Naive thymus-derived CD4-positive, alpha-beta T cell (primary cell): ENCODE measurements at regions not wholly inside any gene's neighbourhood (a gene's known extent, or its start where the extent isn't known, plus 50 kb on each side); places are given as distances from the start of the nearest gene placed in this dataset.
"Not testable (repeated sequence)": the region's sequence is repeated elsewhere in the genome, so short reads cannot be mapped to it uniquely, and the experiment has no call there.

Experiments
- ATAC-seq: fragments of 150-1000 bp; cut with Tn5 transposase; 2 replicates; pipeline ENCODE4 v1.10.0; 2021; ENCODE audit warnings: mild to moderate bottlenecking, moderate library complexity
- CTCF ChIA-PET: fragments of 350-600 bp; sonication (Branson Sonifier 250); formaldehyde crosslinking; loops from one replicate; lab custom pipeline; 2021; ENCODE audit warnings: antibody characterized with exemption; lab: Charles Lee
- POLR2A ChIA-PET: fragments of 350-600 bp; sonication (Branson Sonifier 250); formaldehyde crosslinking; loops from one replicate; lab custom pipeline; 2021; ENCODE audit warnings: antibody characterized with exemption, inconsistent platforms; lab: Charles Lee
- DNase-seq, 9 donors: peaks; one replicate each; pipeline versions ENCODE4 v3.0.0 to v3.0.0-alpha.2; 2020 to 2022; ENCODE audit warnings: mixed read lengths in 1 of 9
- H3K27ac ChIP-seq: one replicate; pipeline ENCODE4 v1.7.0; 2013; ENCODE audit warnings: mild to moderate bottlenecking, low read depth, low read length, moderate library complexity
- H3K27me3 ChIP-seq, 2 donors: one replicate each; pipeline ENCODE4 v1.7.0; 2013; ENCODE audit warnings: low read length in 2 of 2, mild to moderate bottlenecking in 2 of 2, moderate library complexity in 2 of 2; ENCODE audit not compliant: control insufficient read depth in 2 of 2, insufficient read depth in 2 of 2
- H3K36me3 ChIP-seq, 3 experiments: 1 replicate in 2 of 3; 2 replicates in 1 of 3; pipeline ENCODE4 v1.7.0; 2013; ENCODE audit warnings: low read length in 3 of 3, mild to moderate bottlenecking in 3 of 3, moderate library complexity in 1 of 3; ENCODE audit not compliant: insufficient read depth in 3 of 3, control insufficient read depth in 2 of 3
- H3K4me1 ChIP-seq, 2 donors: one replicate each; pipeline ENCODE4 v1.7.0; 2013; ENCODE audit warnings: low read length in 2 of 2, mild to moderate bottlenecking in 2 of 2, moderate library complexity in 1 of 2; ENCODE audit not compliant: control insufficient read depth in 2 of 2, insufficient read depth in 2 of 2
- H3K4me3 ChIP-seq: 2 replicates; pipeline ENCODE4 v1.7.0; 2013; ENCODE audit warnings: mild to moderate bottlenecking, low read length
- H3K9me3 ChIP-seq, 3 experiments: 1 replicate in 2 of 3; 2 replicates in 1 of 3; pipeline ENCODE4 v1.7.0; 2013; ENCODE audit warnings: low read length in 3 of 3; ENCODE audit not compliant: control insufficient read depth in 2 of 3
- H3K27ac Mint-ChIP-seq, 9 donors: one replicate each; pipeline ENCODE4 v1.8.0; 2020 to 2022; ENCODE audit warnings: mixed read lengths in 9 of 9, mild to moderate bottlenecking in 8 of 9, moderate library complexity in 5 of 9, inconsistent platforms in 2 of 9
- H3K27me3 Mint-ChIP-seq, 5 donors: one replicate each; pipeline ENCODE4 v1.8.0; 2021 to 2022; ENCODE audit warnings: mixed read lengths in 5 of 5, mild to moderate bottlenecking in 1 of 5
- H3K36me3 Mint-ChIP-seq, 5 donors: one replicate each; pipeline ENCODE4 v1.8.0; 2020 to 2022; ENCODE audit warnings: mixed read lengths in 5 of 5, mild to moderate bottlenecking in 3 of 5, inconsistent platforms in 1 of 5
- H3K4me1 Mint-ChIP-seq, 7 donors: one replicate each; pipeline ENCODE4 v1.8.0; 2020 to 2022; ENCODE audit warnings: mixed read lengths in 7 of 7, mild to moderate bottlenecking in 3 of 7, inconsistent platforms in 1 of 7
- H3K4me3 Mint-ChIP-seq, 10 donors: one replicate each; pipeline ENCODE4 v1.8.0; 2020 to 2022; ENCODE audit warnings: mild to moderate bottlenecking in 10 of 10, mixed read lengths in 10 of 10, moderate library complexity in 6 of 10, inconsistent platforms in 2 of 10
- H3K9me3 Mint-ChIP-seq, 11 donors: one replicate each; pipeline ENCODE4 v1.8.0; 2020 to 2022; ENCODE audit warnings: mixed read lengths in 11 of 11, mild to moderate bottlenecking in 4 of 11, inconsistent platforms in 1 of 11, moderate library complexity in 1 of 11
- intact Hi-C, 2 donors: fragments of 100-400 bp; cut with micrococcal nuclease; formaldehyde crosslinking; loops; one replicate each; pipeline ENCODE4 v1.15.1; 2023

GRCh38 chr2:2451275-2451674, 120.2 kb upstream of the MYT1L start:
- ATAC-seq, H3K9me3 ChIP-seq, CTCF ChIA-PET, H3K4me3 ChIP-seq, H3K36me3 Mint-ChIP-seq, H3K9me3 Mint-ChIP-seq, DNase-seq, H3K4me3 Mint-ChIP-seq, H3K4me1 ChIP-seq, H3K36me3 ChIP-seq, intact Hi-C loops, H3K27ac Mint-ChIP-seq, H3K4me1 Mint-ChIP-seq, POLR2A ChIA-PET, H3K27ac ChIP-seq, H3K27me3 ChIP-seq: not testable (repeated sequence)
- H3K27me3 Mint-ChIP-seq, result peaks cover 0 to 25% (median 11%) of the 10 kb centered on the region in 5 donors

- Histone ChIP-seq H3K36me3 (no peaks in the 10 kb centered on the region), H3K9me3 (no peaks in the 10 kb centered on the region), H3K4me3 (no peak overlapping the region), H3K27me3 (no peaks in the 10 kb centered on the region), H3K27ac (no peak overlapping the region), H3K4me1 (no peaks in the 10 kb centered on the region)
- Mint-ChIP-seq H3K27ac (no peak overlapping the region), H3K9me3 (peaks cover 0 to 4% (median 0%) of the 10 kb centered on the region in 11 donors), H3K36me3 (no peaks in the 10 kb centered on the region), H3K4me3 (no peak overlapping the region), H3K4me1 (no peaks in the 10 kb centered on the region), H3K27me3 (peaks cover 0 to 27% (median 17%) of the 10 kb centered on the region in 5 donors)
- DNase-seq (no peak), ATAC-seq (no peak)
- ChIA-PET CTCF (no interaction called here), POLR2A (no interaction called here)
- intact Hi-C loops, result no loop called here
Measured at GRCh38 chr2:2448178-2448577, 117.1 kb upstream of the MYT1L start.

- Mint-ChIP-seq H3K4me1 (no peaks in the 10 kb centered on the region), H3K27ac (no peak overlapping the region), H3K9me3 (peaks cover 0 to 5% (median 0%) of the 10 kb centered on the region in 11 donors), H3K27me3 (peaks cover 0 to 34% (median 20%) of the 10 kb centered on the region in 5 donors), H3K36me3 (no peaks in the 10 kb centered on the region), H3K4me3 (no peak overlapping the region)
- no peak overlapping the region for H3K4me3 ChIP-seq
- ATAC-seq (no peak), DNase-seq (no peak)
- no peaks in the 10 kb centered on the region for H3K9me3 ChIP-seq
- ChIA-PET POLR2A (no interaction called here), CTCF (no interaction called here)
- H3K4me1 ChIP-seq, result no peaks in the 10 kb centered on the region
- intact Hi-C loops, result no loop called here
- H3K36me3 ChIP-seq, result no peaks in the 10 kb centered on the region
- H3K27ac ChIP-seq, result no peak overlapping the region
- H3K27me3 ChIP-seq, result no peaks in the 10 kb centered on the region
Measured at GRCh38 chr2:2422621-2423020, 91.5 kb upstream of the MYT1L start.

- peaks cover 0 to 2% (median 0%) of the 10 kb centered on the region in 11 donors for H3K9me3 Mint-ChIP-seq
Measured at GRCh38 chr2:2413525-2413924, 82.5 kb upstream of the MYT1L start.

GRCh38 chr2:2410987-2411386, 79.9 kb upstream of the MYT1L start:
- ChIA-PET POLR2A (no interaction called here), CTCF (no interaction called here)
- Mint-ChIP-seq H3K27me3 (peaks cover 0 to 8% (median 0%) of the 10 kb centered on the region in 5 donors), H3K4me1 (no peaks in the 10 kb centered on the region), H3K4me3 (no peak overlapping the region), H3K36me3 (no peaks in the 10 kb centered on the region), H3K9me3 (peaks cover 0 to 10% (median 2%) of the 10 kb centered on the region in 11 donors), H3K27ac (no peak overlapping the region)
- ATAC-seq (no peak), DNase-seq (no peak)
- no peak overlapping the region for H3K4me3 ChIP-seq
- intact Hi-C loops, result no loop called here
- H3K36me3 ChIP-seq, result no peaks in the 10 kb centered on the region
- no peak overlapping the region for H3K27ac ChIP-seq
- H3K9me3 ChIP-seq, result no peaks in the 10 kb centered on the region
- H3K27me3 ChIP-seq, result no peaks in the 10 kb centered on the region
- H3K4me1 ChIP-seq, result no peaks in the 10 kb centered on the region

More at GRCh38 chr2:2413525-2413924, 82.5 kb upstream of the MYT1L start:
- no peak overlapping the region for H3K4me3 Mint-ChIP-seq
- intact Hi-C loops, result no loop called here
- Histone ChIP-seq H3K9me3 (no peaks in the 10 kb centered on the region), H3K36me3 (no peaks in the 10 kb centered on the region), H3K4me1 (no peaks in the 10 kb centered on the region), H3K4me3 (no peak overlapping the region), H3K27me3 (no peaks in the 10 kb centered on the region), H3K27ac (no peak overlapping the region)
- H3K4me1 Mint-ChIP-seq, result no peaks in the 10 kb centered on the region
- ChIA-PET CTCF (no interaction called here), POLR2A (no interaction called here)
- H3K27me3 Mint-ChIP-seq, result peaks cover 0 to 17% (median 0%) of the 10 kb centered on the region in 5 donors
- no peak for ATAC-seq
- DNase-seq, result no peak
- H3K27ac Mint-ChIP-seq, result no peak overlapping the region
- no peaks in the 10 kb centered on the region for H3K36me3 Mint-ChIP-seq

- Histone ChIP-seq H3K27me3 (no peaks in the 10 kb centered on the region), H3K36me3 (no peaks in the 10 kb centered on the region), H3K27ac (no peak overlapping the region), H3K9me3 (no peaks in the 10 kb centered on the region), H3K4me3 (no peak overlapping the region), H3K4me1 (no peaks in the 10 kb centered on the region)
- intact Hi-C loops, result no loop called here
- Mint-ChIP-seq H3K27ac (no peak overlapping the region), H3K4me3 (no peak overlapping the region), H3K27me3 (peaks cover 0 to 4% (median 0%) of the 10 kb centered on the region in 5 donors), H3K36me3 (no peaks in the 10 kb centered on the region), H3K4me1 (no peaks in the 10 kb centered on the region), H3K9me3 (peaks cover 0 to 25% (median 5%) of the 10 kb centered on the region in 11 donors)
- POLR2A ChIA-PET, result no interaction called here
- DNase-seq (no peak), ATAC-seq (no peak)
- CTCF ChIA-PET, result interaction anchor here (0.7 kb wide), 1 partner anchor 233 kb away, joined by 3 read pairs; no protein-coding TSS in a partner anchor
Measured at GRCh38 chr2:2409481-2409880, 78.4 kb upstream of the MYT1L start.

GRCh38 chr2:2405780-2406179, 74.7 kb upstream of the MYT1L start:
- Histone ChIP-seq H3K27ac (no peak overlapping the region), H3K9me3 (no peaks in the 10 kb centered on the region), H3K4me1 (no peaks in the 10 kb centered on the region), H3K4me3 (no peak overlapping the region), H3K27me3 (no peaks in the 10 kb centered on the region), H3K36me3 (no peaks in the 10 kb centered on the region)
- Mint-ChIP-seq H3K9me3 (peaks cover 0 to 30% (median 6%) of the 10 kb centered on the region in 11 donors), H3K4me1 (no peaks in the 10 kb centered on the region), H3K36me3 (no peaks in the 10 kb centered on the region), H3K4me3 (no peak overlapping the region), H3K27me3 (peaks cover 0 to 28% (median 7%) of the 10 kb centered on the region in 5 donors), H3K27ac (no peak overlapping the region)
- DNase-seq (no peak), ATAC-seq (no peak)
- intact Hi-C loops, result no loop called here
- ChIA-PET POLR2A (no interaction called here), CTCF (interaction anchor here (0.6 kb wide), 1 partner anchor 1218 kb away, joined by 4 read pairs; no protein-coding TSS in a partner anchor)
